Glutamatergic neuron (in vitro differentiated cells): ENCODE measurements at regions not wholly inside any gene's neighbourhood (a gene's known extent, or its start where the extent isn't known, plus 50 kb on each side); places are given as distances from the start of the nearest gene placed in this dataset.
"Not testable (repeated sequence)": the region's sequence is repeated elsewhere in the genome, so short reads cannot be mapped to it uniquely, and the experiment has no call there.

Experiments used
- DNase-seq: peaks from one replicate; pipeline ENCODE4 v3.0.0; 2022
- H3K27ac Mint-ChIP-seq: one replicate; pipeline ENCODE4 v1.8.0; 2020; ENCODE audit warnings: mild to moderate bottlenecking, mixed read lengths, inconsistent platforms; ENCODE audit not compliant: unreplicated experiment
- H3K27me3 Mint-ChIP-seq: one replicate; pipeline ENCODE4 v1.8.0; 2020; ENCODE audit warnings: mild to moderate bottlenecking, moderate library complexity, mixed read lengths, inconsistent platforms; ENCODE audit not compliant: unreplicated experiment
- H3K36me3 Mint-ChIP-seq: one replicate; pipeline ENCODE4 v1.8.0; 2020; ENCODE audit warnings: mild to moderate bottlenecking, mixed read lengths, inconsistent platforms; ENCODE audit not compliant: unreplicated experiment
- H3K4me1 Mint-ChIP-seq: one replicate; pipeline ENCODE4 v1.8.0; 2020; ENCODE audit warnings: mild to moderate bottlenecking, low read depth, mixed read lengths, inconsistent platforms; ENCODE audit not compliant: unreplicated experiment
- H3K4me3 Mint-ChIP-seq: one replicate; pipeline ENCODE4 v1.8.0; 2020; ENCODE audit warnings: mild to moderate bottlenecking, mixed read lengths, inconsistent platforms; ENCODE audit not compliant: unreplicated experiment
- H3K9me3 Mint-ChIP-seq: one replicate; pipeline ENCODE4 v1.8.0; 2020; ENCODE audit warnings: mild to moderate bottlenecking, moderate library complexity, mixed read lengths, inconsistent platforms; ENCODE audit not compliant: unreplicated experiment

GRCh38 chr5:176018598-176018997, 50.5 kb upstream of the THOC3 start:
- H3K4me1 Mint-ChIP-seq, H3K36me3 Mint-ChIP-seq, H3K27ac Mint-ChIP-seq, H3K9me3 Mint-ChIP-seq, H3K4me3 Mint-ChIP-seq, DNase-seq, H3K27me3 Mint-ChIP-seq: not testable (repeated sequence)

GRCh38 chr5:176020852-176021251, 52.7 kb upstream of the THOC3 start:
- not testable (repeated sequence) for H3K27ac Mint-ChIP-seq, H3K4me3 Mint-ChIP-seq, H3K4me1 Mint-ChIP-seq, DNase-seq, H3K9me3 Mint-ChIP-seq, H3K36me3 Mint-ChIP-seq, H3K27me3 Mint-ChIP-seq

- not testable (repeated sequence) for H3K4me1 Mint-ChIP-seq, DNase-seq, H3K4me3 Mint-ChIP-seq, H3K36me3 Mint-ChIP-seq, H3K27ac Mint-ChIP-seq, H3K9me3 Mint-ChIP-seq, H3K27me3 Mint-ChIP-seq
Observed at GRCh38 chr5:176023535-176023934, 55.4 kb upstream of the THOC3 start.

GRCh38 chr5:176029445-176029844, 61.3 kb upstream of the THOC3 start:
- H3K9me3 Mint-ChIP-seq, H3K27ac Mint-ChIP-seq, H3K27me3 Mint-ChIP-seq, H3K36me3 Mint-ChIP-seq, H3K4me3 Mint-ChIP-seq, H3K4me1 Mint-ChIP-seq, DNase-seq: not testable (repeated sequence)

- not testable (repeated sequence) for H3K4me1 Mint-ChIP-seq, H3K27me3 Mint-ChIP-seq, H3K9me3 Mint-ChIP-seq, H3K36me3 Mint-ChIP-seq, H3K27ac Mint-ChIP-seq, DNase-seq, H3K4me3 Mint-ChIP-seq
Observed at GRCh38 chr5:176030361-176031117, 62.4 kb upstream of the THOC3 start.

- not testable (repeated sequence) for H3K27ac Mint-ChIP-seq, DNase-seq, H3K4me1 Mint-ChIP-seq, H3K4me3 Mint-ChIP-seq, H3K36me3 Mint-ChIP-seq, H3K27me3 Mint-ChIP-seq, H3K9me3 Mint-ChIP-seq
Observed at GRCh38 chr5:176031118-176031510, 63.0 kb upstream of the THOC3 start.

GRCh38 chr5:176033186-176033585, 65.1 kb upstream of the THOC3 start:
- not testable (repeated sequence) for H3K4me1 Mint-ChIP-seq, H3K27me3 Mint-ChIP-seq, DNase-seq, H3K36me3 Mint-ChIP-seq, H3K27ac Mint-ChIP-seq, H3K4me3 Mint-ChIP-seq, H3K9me3 Mint-ChIP-seq

- not testable (repeated sequence) for H3K27ac Mint-ChIP-seq, H3K9me3 Mint-ChIP-seq, H3K27me3 Mint-ChIP-seq, H3K36me3 Mint-ChIP-seq, DNase-seq, H3K4me3 Mint-ChIP-seq, H3K4me1 Mint-ChIP-seq
Observed at GRCh38 chr5:176034407-176035200, 66.5 kb upstream of the THOC3 start.

- H3K27me3 Mint-ChIP-seq, H3K27ac Mint-ChIP-seq, H3K36me3 Mint-ChIP-seq, H3K4me1 Mint-ChIP-seq, DNase-seq, H3K9me3 Mint-ChIP-seq, H3K4me3 Mint-ChIP-seq: not testable (repeated sequence)
Observed at GRCh38 chr5:176035201-176035530, 67.1 kb upstream of the THOC3 start.

GRCh38 chr5:176035816-176036308, 67.7 kb upstream of the THOC3 start:
- not testable (repeated sequence) for H3K36me3 Mint-ChIP-seq, DNase-seq, H3K27ac Mint-ChIP-seq, H3K4me3 Mint-ChIP-seq, H3K27me3 Mint-ChIP-seq, H3K9me3 Mint-ChIP-seq, H3K4me1 Mint-ChIP-seq

GRCh38 chr5:176036391-176036790, 68.3 kb upstream of the THOC3 start:
- not testable (repeated sequence) for H3K27me3 Mint-ChIP-seq, H3K36me3 Mint-ChIP-seq, H3K9me3 Mint-ChIP-seq, H3K4me3 Mint-ChIP-seq, DNase-seq, H3K27ac Mint-ChIP-seq, H3K4me1 Mint-ChIP-seq

- H3K27ac Mint-ChIP-seq, H3K4me1 Mint-ChIP-seq, H3K9me3 Mint-ChIP-seq, DNase-seq, H3K36me3 Mint-ChIP-seq, H3K4me3 Mint-ChIP-seq, H3K27me3 Mint-ChIP-seq: not testable (repeated sequence)
Observed at GRCh38 chr5:176037190-176037589, 69.1 kb upstream of the THOC3 start.
